H1 (cell line): ENCODE measurements at regions not wholly inside any gene's neighbourhood (a gene's known extent, or its start where the extent isn't known, plus 50 kb on each side); places are given as distances from the start of the nearest gene placed in this dataset.
"Not testable (repeated sequence)": the region's sequence is repeated elsewhere in the genome, so short reads cannot be mapped to it uniquely, and the experiment has no call there.

ENCODE experiments used
- CTCF ChIA-PET: fragments of 300-600 bp; sonication (Branson Sonifier 250); formaldehyde crosslinking; loops from one replicate; lab custom pipeline; 2021; ENCODE audit not compliant: partially characterized antibody; lab: Charles Lee
- POLR2A ChIA-PET: fragments of 300-600 bp; sonication (Branson Sonifier 250); formaldehyde crosslinking; loops from one replicate; lab custom pipeline; 2021; ENCODE audit warnings: inconsistent platforms; ENCODE audit not compliant: partially characterized antibody; lab: Charles Lee
- DNase-seq, 2 experiments: peaks; one replicate each; pipeline versions ENCODE4 v3.0.0 to v3.0.0-alpha.2; 2010 to 2022; ENCODE audit warnings: low spot score in 2 of 2, low read depth in 1 of 2, mixed read lengths in 1 of 2
- FAIRE-seq: peaks from 2 replicates; lab custom pipeline; 2011; peaks lifted over from hg19 to GRCh38; lab: Jason Lieb, UNC
- H2AFZ ChIP-seq: 2 replicates; pipeline ENCODE4 v1.8.1; 2012; ENCODE audit warnings: low read length, inconsistent platforms
- H2AK5ac ChIP-seq: 2 replicates; pipeline ENCODE4 v1.6.1; 2013; ENCODE audit warnings: low read depth, low read length
- H2BK120ac ChIP-seq: replicated peaks from 2 replicates; pipeline ENCODE3; 2013; ENCODE audit warnings: low read depth, low read length, inconsistent platforms
- H2BK12ac ChIP-seq: 2 replicates; pipeline ENCODE4 v1.6.1; 2013; ENCODE audit warnings: low read depth, low read length
- H2BK15ac ChIP-seq: 2 replicates; pipeline ENCODE4 v1.6.1; 2013; ENCODE audit warnings: low read length
- H2BK20ac ChIP-seq: 2 replicates; pipeline ENCODE4 v1.6.1; 2013; ENCODE audit warnings: low read length
- H2BK5ac ChIP-seq: 2 replicates; pipeline ENCODE4 v1.6.1; 2013; ENCODE audit warnings: low read depth, low read length
- H3K14ac ChIP-seq: 2 replicates; pipeline ENCODE4 v1.6.1; 2013; ENCODE audit warnings: inconsistent platforms; ENCODE audit not compliant: insufficient read length
- H3K18ac ChIP-seq: 2 replicates; pipeline ENCODE4 v1.6.1; 2013; ENCODE audit warnings: low read length; ENCODE audit errors: extremely low read depth
- H3K23ac ChIP-seq: 2 replicates; pipeline ENCODE4 v1.6.1; 2013; ENCODE audit warnings: inconsistent platforms; ENCODE audit not compliant: insufficient read length
- H3K23me2 ChIP-seq: 2 replicates; pipeline ENCODE4 v1.6.1; 2013; ENCODE audit warnings: low read depth, low read length
- H3K27ac ChIP-seq: 2 replicates; pipeline ENCODE4 v1.6.1; 2011; ENCODE audit warnings: low read depth, low read length, inconsistent platforms
- H3K27me3 ChIP-seq, 4 experiments: replicated peaks in 1 of 4; 1 replicate in 1 of 4; 2 replicates in 3 of 4; pipeline versions ENCODE4 v1.6.1 to v1.8.1; 2011 to 2013; ENCODE audit warnings: low read length in 3 of 4, mild to moderate bottlenecking in 3 of 4, inconsistent platforms in 2 of 4, mixed read lengths in 2 of 4, moderate library complexity in 1 of 4; ENCODE audit not compliant: control insufficient read depth in 3 of 4, insufficient read depth in 3 of 4; ENCODE audit errors: extremely low read depth in 1 of 4
- H3K36me3 ChIP-seq, 4 experiments: 2 replicates each; pipeline versions ENCODE4 v1.6.1 to v1.8.1; 2011 to 2013; ENCODE audit warnings: mild to moderate bottlenecking in 4 of 4, low read length in 3 of 4, moderate library complexity in 2 of 4, control low read depth in 1 of 4, inconsistent platforms in 1 of 4; ENCODE audit not compliant: insufficient read depth in 4 of 4, control insufficient read depth in 2 of 4
- H3K4ac ChIP-seq: replicated peaks from 2 replicates; pipeline ENCODE3; 2013; ENCODE audit warnings: low read length, low read depth, mixed read lengths, inconsistent platforms; ENCODE audit not compliant: insufficient read length
- H3K4me1 ChIP-seq, 4 experiments: replicated peaks in 1 of 4; 1 replicate in 1 of 4; 2 replicates in 3 of 4; pipeline versions ENCODE4 v1.6.1 to v1.8.1; 2011 to 2013; ENCODE audit warnings: low read length in 3 of 4, inconsistent platforms in 2 of 4, mixed read lengths in 1 of 4; ENCODE audit not compliant: insufficient read depth in 4 of 4, control insufficient read depth in 3 of 4
- H3K4me2 ChIP-seq, 2 experiments: 2 replicates each; pipeline versions ENCODE4 v1.6.1 to v1.8.1; 2011 to 2013; ENCODE audit warnings: low read depth in 2 of 2, low read length in 2 of 2, control low read depth in 1 of 2, inconsistent platforms in 1 of 2, mild to moderate bottlenecking in 1 of 2; ENCODE audit not compliant: insufficient read depth in 1 of 2
- H3K4me3 ChIP-seq, 4 experiments: fragments of 200-600, 300-600 bp in 1 of 4; sonication (generic), shearing (Covaris generic), sonication (Bioruptor Twin) in 1 of 4; 2 replicates each; pipeline versions ENCODE4 v1.5.1 to v1.8.1; 2011 to 2016; ENCODE audit warnings: low read length in 4 of 4, low read depth in 3 of 4, control low read depth in 2 of 4, inconsistent platforms in 2 of 4, mild to moderate bottlenecking in 2 of 4, mixed read lengths in 1 of 4, moderate library complexity in 1 of 4; ENCODE audit not compliant: insufficient read depth in 2 of 4; ENCODE audit errors: extremely low read depth in 1 of 4
- H3K56ac ChIP-seq: replicated peaks from 2 replicates; pipeline ENCODE3; 2013; ENCODE audit warnings: low read depth, mild to moderate bottlenecking, mixed read lengths, low read length, inconsistent platforms; ENCODE audit not compliant: insufficient read length
- H3K79me1 ChIP-seq: 2 replicates; pipeline ENCODE4 v1.6.1; 2013; ENCODE audit warnings: low read depth, low read length, control low read depth
- H3K79me2 ChIP-seq, 2 experiments: 2 replicates each; pipeline versions ENCODE4 v1.6.1 to v1.8.1; 2012 to 2013; ENCODE audit warnings: low read length in 2 of 2, mild to moderate bottlenecking in 2 of 2, inconsistent platforms in 1 of 2; ENCODE audit not compliant: insufficient read depth in 2 of 2, control insufficient read depth in 1 of 2
- H3K9ac ChIP-seq, 4 experiments: replicated peaks in 1 of 4; 1 replicate in 1 of 4; 2 replicates in 3 of 4; pipeline versions ENCODE4 v1.6.1 to v1.8.1; 2011 to 2013; ENCODE audit warnings: low read depth in 3 of 4, low read length in 3 of 4, control low read depth in 2 of 4, mild to moderate bottlenecking in 2 of 4, moderate library complexity in 2 of 4, inconsistent platforms in 1 of 4; ENCODE audit errors: extremely low read depth in 1 of 4
- H3K9me3 ChIP-seq, 2 experiments: 2 replicates each; pipeline versions ENCODE4 v1.6.1 to v1.8.1; 2012 to 2013; ENCODE audit warnings: mild to moderate bottlenecking in 2 of 2, moderate library complexity in 2 of 2, control low read depth in 1 of 2, inconsistent platforms in 1 of 2, low read depth in 1 of 2, low read length in 1 of 2, mixed read lengths in 1 of 2; ENCODE audit not compliant: insufficient read depth in 2 of 2
- H4K20me1 ChIP-seq, 2 experiments: replicated peaks in 1 of 2; 2 replicates each; pipeline versions ENCODE3 to v1.8.1; 2011 to 2013; ENCODE audit warnings: inconsistent platforms in 2 of 2, low read length in 2 of 2, mild to moderate bottlenecking in 1 of 2; ENCODE audit not compliant: insufficient read depth in 2 of 2, control insufficient read depth in 1 of 2
- H4K5ac ChIP-seq: 2 replicates; pipeline ENCODE4 v1.6.1; 2013; ENCODE audit warnings: low read length, low read depth, mixed read lengths, inconsistent platforms; ENCODE audit not compliant: insufficient read length
- H4K8ac ChIP-seq: 2 replicates; pipeline ENCODE4 v1.8.0; 2013; ENCODE audit warnings: mild to moderate bottlenecking, moderate library complexity, low read length, inconsistent platforms; ENCODE audit not compliant: insufficient read depth; ENCODE audit errors: extremely low read depth
- H4K91ac ChIP-seq: replicated peaks from 2 replicates; pipeline ENCODE3; 2013; ENCODE audit warnings: low read length, mixed read lengths, inconsistent platforms; ENCODE audit not compliant: insufficient read length
- WGBS, 2 experiments: shearing (Covaris generic) in 1 of 2; methylation state at CpG; one replicate each; pipeline versions ENCODE4 v1.1.6 to v1.1.7; 2013 to 2015; ENCODE audit warnings: low lambda C conversion rate in 2 of 2, mixed read lengths in 2 of 2, inconsistent platforms in 1 of 2, low coverage in 1 of 2, missing lambda C conversion rate in 1 of 2; ENCODE audit not compliant: insufficient replicate concordance in 2 of 2, insufficient coverage in 1 of 2, insufficient read length in 1 of 2; ENCODE audit errors: extremely low coverage in 1 of 2, missing lambda C conversion rate in 1 of 2; 5-methylcytosine and 5-hydroxymethylcytosine counted together

- H3K27ac ChIP-seq, H3K79me2 ChIP-seq, H3K4me2 ChIP-seq, H4K91ac ChIP-seq, H3K56ac ChIP-seq, H2BK12ac ChIP-seq, H3K18ac ChIP-seq, H4K8ac ChIP-seq, H2AFZ ChIP-seq, H2BK120ac ChIP-seq, H3K4me1 ChIP-seq, H4K20me1 ChIP-seq, H2BK20ac ChIP-seq, H3K9ac ChIP-seq, H2AK5ac ChIP-seq, H2BK5ac ChIP-seq, H3K79me1 ChIP-seq, DNase-seq, H3K4me3 ChIP-seq, H3K14ac ChIP-seq, H3K27me3 ChIP-seq, POLR2A ChIA-PET, H3K23ac ChIP-seq, H4K5ac ChIP-seq, H3K23me2 ChIP-seq, H3K4ac ChIP-seq, H3K9me3 ChIP-seq, H2BK15ac ChIP-seq, FAIRE-seq, CTCF ChIA-PET, H3K36me3 ChIP-seq: not testable (repeated sequence)
- WGBS, 2 experiments: 97% methylated on average over 2 of the region's 2 CpGs; no CpG with 5 or more reads in 1 of the 2 experiments
Measured at GRCh38 chr17:62233822-62234481, 146.4 kb upstream of the EFCAB3 start.

GRCh38 chr17:62231293-62231692 lies 149.1 kb upstream of the EFCAB3 start:
- POLR2A ChIA-PET: not testable (repeated sequence)

More at GRCh38 chr17:62231293-62231692, 149.1 kb upstream of the EFCAB3 start:
- CTCF ChIA-PET, H4K20me1 ChIP-seq, H2AK5ac ChIP-seq, H2BK15ac ChIP-seq, H3K18ac ChIP-seq, H3K27ac ChIP-seq, H4K5ac ChIP-seq, H2BK120ac ChIP-seq, H4K8ac ChIP-seq, H3K14ac ChIP-seq, H3K9ac ChIP-seq, H3K4me1 ChIP-seq, H4K91ac ChIP-seq, H2AFZ ChIP-seq, H3K79me1 ChIP-seq, H3K23me2 ChIP-seq, H3K4me3 ChIP-seq, DNase-seq, H3K56ac ChIP-seq, H2BK5ac ChIP-seq, FAIRE-seq, H3K36me3 ChIP-seq, H3K9me3 ChIP-seq, H3K79me2 ChIP-seq, H3K4ac ChIP-seq, H2BK12ac ChIP-seq, H3K27me3 ChIP-seq, H3K4me2 ChIP-seq, H2BK20ac ChIP-seq, H3K23ac ChIP-seq: not testable (repeated sequence)
- WGBS, 2 experiments: 93% methylated on average over 4 of the region's 5 CpGs; no CpG with 5 or more reads in 1 of the 2 experiments
